ENCODE measurements at regions not wholly inside any gene's neighbourhood (a gene's known extent, or its start where the extent isn't known, plus 50 kb on each side); places are given as distances from the start of the nearest gene placed in this dataset.
"Not testable (repeated sequence)": the region's sequence is repeated elsewhere in the genome, so short reads cannot be mapped to it uniquely, and the experiment has no call there.

GRCh38 chr9:22508354-22508753 is 61.7 kb downstream of the DMRTA1 start:
- not testable (repeated sequence) for DNase-seq

- no peak for DNase-seq
Measured at GRCh38 chr9:22508790-22509189, 62.2 kb downstream of the DMRTA1 start.

- no peak for DNase-seq
Measured at GRCh38 chr9:22512495-22512894, 65.9 kb downstream of the DMRTA1 start.

DNA sequence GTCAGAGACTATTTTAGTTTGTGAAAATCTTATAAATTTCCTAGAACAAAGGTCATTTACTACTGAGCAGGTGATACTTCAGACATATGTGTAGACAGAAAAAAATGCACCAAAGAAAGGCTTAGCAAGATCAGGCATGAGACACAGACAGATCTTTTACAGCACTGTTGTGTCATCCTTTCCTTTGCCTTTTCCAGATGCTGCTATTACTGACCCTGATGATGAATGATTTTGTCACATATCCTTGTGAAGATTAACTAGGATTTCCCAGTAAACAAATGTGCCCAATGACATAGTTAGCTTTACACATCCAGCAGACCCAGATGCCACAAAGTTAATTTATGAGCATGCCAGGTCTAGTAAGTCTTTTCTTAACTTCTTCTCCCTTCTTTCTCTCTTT is 68.2 kb downstream of the DMRTA1 start:
- DNase-seq, result no peak

DNA sequence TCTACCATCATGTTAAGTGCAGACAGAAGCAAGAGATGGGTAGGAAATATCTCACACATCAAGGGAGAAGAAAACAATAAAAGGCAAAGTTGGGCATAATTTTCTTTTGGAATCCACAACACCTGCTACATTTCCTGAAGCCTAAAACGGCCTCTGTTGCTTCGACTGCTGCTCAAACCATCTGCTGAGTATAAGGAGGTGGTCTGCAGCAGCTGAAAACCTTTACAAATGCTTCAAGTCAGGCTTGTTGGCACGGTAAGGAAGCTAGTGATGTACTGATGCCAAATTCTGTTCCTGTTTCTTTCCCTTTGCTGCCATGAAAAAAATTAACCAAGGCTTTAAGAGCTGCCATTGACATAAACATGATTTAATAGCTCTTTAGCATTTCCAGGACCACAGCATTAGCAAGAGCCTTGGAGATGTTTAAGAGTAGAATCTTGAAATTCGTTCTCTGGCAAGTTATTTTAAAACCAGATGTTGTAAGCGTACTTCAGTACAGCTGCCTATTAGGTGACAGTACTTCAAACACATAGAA is 75.6 kb downstream of the DMRTA1 start:
- no peak for DNase-seq

DNA sequence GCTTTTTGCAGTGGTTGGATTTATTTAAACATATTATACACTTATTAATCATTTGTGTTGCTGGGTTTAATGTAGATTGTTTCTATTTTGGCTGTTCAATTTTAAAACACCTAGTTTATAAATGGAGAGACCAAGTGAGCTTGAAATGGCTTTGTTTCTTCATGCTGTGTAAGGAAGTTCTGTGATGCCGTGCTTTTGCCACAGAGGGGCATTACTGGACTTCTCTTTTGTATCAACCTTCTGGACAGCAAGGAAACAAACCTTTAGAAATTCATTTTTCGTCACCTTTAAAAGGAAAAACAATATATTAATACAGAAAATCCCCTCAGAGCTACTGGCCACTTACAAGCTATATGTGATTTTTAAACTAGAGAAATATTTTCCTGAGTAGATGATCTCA is 81.9 kb downstream of the DMRTA1 start:
- DNase-seq, result no peak

- no peak for DNase-seq
Measured at GRCh38 chr9:22529426-22530199, 83.0 kb downstream of the DMRTA1 start.

DNA sequence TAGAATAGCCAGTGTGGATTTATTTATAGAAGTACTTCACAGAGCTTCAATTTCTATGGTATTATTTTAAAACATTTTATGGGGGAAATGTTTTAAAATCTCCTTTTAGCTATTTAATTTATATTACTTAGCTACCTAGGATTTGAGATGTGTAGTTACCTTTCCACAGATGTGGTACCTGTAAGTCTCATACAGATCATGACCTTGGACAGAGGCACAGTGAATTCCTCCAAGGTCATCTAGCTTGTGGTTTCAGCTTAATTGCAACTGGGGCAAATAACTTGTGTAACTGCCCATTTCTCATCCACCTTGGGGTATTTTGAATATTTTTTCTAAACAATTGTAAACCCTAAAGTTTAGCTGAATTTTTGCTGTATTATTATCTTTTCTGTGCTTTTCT is 89.2 kb downstream of the DMRTA1 start:
- DNase-seq, result no peak

DNA sequence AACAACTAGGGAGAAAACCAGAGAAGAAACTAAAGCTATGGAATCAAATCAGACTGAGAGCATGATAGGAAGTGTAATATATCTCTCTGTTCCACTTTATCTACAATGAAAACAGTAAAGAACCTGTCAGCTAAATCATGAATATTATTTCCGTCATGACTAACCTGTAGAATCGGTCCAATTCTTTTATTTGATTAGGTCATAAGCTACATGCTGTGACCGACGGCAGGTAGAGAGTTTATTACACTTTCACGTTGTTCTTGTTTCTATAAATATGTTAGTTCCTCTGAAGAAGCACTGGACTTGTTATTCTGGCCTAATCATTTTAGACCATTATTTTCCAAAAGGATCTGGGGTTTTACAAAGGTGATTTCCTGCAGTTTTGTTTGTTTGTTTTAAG is 91.1 kb downstream of the DMRTA1 start:
- no peak for DNase-seq

DNA sequence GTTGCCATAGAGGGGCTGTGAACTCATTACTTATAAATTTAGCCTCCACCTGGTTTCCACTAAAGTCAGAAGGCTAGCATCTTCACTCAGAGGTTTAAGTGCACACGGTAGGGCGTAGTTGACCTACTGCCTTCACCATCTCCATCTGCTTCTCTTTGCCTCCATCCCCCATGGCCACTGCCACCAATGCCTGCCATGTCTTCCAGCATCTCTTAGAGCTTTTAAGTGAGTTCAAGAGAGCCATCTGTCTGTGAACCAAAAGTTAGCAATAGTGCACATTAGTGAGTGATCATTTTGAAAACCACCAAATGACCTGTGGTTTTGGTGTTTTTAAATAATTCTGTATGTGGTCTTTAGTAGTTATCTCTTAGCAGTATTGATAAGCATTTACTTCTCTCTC is 102.0 kb downstream of the DMRTA1 start:
- no peak for DNase-seq

DNA sequence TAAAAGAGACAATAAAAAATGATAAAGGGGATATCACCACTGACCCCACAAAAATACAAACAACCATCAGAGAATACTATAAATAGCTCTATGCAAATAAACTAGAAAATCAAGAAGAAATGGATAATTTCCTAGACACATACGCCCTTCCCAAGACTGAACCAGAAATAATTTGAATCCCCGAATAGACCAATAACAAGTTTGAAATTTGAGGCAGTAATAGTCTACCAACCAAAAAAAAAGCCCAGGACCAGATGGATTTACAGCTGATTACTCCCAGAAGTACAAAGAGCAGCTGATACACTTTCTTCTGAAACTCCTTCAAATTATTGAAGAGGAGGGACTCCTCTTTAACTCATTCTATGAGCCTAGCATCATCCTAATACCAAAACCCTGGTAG is 128.1 kb downstream of the DMRTA1 start:
- no peak for DNase-seq

DNA sequence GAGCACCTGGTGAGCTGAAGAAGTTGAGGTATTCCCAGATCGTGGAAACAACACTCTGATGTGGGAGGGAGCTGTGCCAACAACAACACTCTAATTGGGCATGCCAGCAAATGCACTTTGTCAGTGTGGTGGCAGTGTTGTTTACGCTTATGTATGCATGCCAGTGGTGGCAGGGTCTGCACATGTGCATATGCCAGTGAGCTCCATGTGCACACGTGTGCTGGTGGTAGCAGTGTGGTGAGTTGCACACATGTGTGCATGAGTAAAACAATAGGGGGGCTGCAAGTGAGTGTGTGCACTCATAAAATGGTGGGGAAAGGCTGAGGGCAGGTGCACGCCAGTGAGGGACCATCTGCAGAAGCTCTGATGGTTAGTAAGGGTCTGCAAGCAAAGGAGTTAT is 134.2 kb downstream of the DMRTA1 start:
- DNase-seq, result no peak

GRCh38 chr9:22582221-22582620 is 135.6 kb downstream of the DMRTA1 start:
- DNase-seq, result no peak

GRCh38 chr9:22588918-22589317 is 142.3 kb downstream of the DMRTA1 start:
- no peak for DNase-seq

DNA sequence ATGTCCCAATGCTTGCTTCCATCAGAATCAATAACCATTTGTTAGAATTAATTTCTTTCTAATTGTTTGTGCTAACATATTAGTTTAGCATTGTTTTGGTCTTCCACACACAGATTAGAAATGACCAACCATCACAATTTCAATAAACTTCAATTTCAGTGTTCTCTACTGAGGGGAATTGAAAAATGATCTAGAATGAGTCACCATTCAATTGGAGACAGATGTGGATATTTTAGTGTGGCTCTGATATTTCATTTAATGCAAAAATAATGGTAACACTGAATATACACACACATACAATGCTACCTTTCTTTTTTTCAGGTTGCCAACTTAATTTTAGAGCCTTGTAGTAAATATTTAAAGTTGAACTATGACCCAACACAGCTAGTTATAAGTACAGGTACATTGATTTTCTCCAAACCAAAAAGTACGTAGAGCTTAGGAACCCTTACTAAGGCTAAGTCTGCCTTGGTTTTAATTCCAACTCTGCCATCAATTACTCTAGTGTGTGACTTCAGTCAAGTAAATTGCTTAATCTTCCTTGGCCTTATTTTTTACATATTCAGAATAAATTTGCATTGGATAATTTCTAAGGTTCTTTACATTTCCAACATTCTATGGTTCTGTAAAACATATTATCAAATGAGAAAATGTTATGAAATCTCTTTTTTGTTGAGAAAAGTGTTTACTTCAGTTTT is 143.9 kb downstream of the DMRTA1 start:
- DNase-seq, result no peak

DNA sequence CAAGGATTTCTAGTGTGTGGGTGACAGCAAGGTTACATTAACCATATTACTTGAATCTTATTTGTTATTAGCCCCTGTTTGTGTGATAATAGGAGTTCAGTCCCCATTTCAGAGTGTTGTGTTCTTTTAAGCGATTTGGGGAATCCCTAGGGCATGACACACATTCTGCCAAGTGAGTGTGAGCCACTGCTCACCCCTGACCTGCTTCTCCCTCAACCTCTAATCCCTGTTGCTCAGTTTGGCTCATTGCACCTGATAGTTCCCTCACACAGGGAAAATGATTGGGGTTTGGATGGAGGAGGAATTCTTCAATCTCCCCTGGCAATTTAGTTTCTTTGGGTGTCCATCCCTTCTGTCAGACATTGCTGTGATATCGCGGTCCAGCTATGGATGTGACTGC is 149.2 kb downstream of the DMRTA1 start:
- no peak for DNase-seq

GRCh38 chr9:22617156-22617555 is 170.5 kb downstream of the DMRTA1 start:
- DNase-seq, result no peak

DNA sequence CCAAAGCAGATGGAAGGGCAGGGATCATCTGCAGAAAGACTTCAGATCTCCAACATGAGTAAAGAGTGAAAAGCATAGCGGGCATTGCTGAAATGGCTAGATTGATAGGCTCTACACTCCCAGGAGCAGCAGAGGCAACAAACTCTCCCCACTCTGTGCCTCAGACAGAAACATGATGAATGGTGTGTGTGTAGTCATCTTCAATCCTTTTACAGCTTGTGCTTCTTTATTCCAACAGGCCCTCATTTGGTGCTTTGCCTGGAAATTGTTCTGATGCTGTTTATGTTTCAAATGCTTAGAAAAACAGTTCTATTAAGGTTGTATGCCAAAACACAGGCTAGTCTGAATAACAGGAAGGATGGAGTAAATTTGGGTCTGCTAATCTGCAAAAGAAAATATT is 176.2 kb downstream of the DMRTA1 start:
- no peak for DNase-seq

DNA sequence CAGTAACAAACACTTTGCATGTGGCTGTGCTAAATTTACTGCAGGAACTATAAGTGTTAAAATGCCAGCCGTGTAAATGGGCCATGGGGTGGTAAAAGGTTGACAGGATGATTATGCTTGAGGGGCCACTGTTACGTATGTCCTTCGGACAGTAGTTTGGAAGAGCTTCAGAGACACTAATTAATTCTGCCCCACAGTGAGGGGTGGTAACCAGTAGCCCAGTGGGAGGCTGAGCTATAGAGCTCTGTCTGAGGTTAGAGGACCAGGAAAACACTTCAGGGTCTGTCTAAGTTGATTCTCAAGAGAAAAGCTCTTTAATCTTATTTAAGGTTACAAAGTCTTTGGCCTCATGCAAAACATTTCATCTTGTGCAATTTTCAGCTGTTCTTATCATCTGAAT is 176.6 kb downstream of the DMRTA1 start:
- no peak for DNase-seq

DNA sequence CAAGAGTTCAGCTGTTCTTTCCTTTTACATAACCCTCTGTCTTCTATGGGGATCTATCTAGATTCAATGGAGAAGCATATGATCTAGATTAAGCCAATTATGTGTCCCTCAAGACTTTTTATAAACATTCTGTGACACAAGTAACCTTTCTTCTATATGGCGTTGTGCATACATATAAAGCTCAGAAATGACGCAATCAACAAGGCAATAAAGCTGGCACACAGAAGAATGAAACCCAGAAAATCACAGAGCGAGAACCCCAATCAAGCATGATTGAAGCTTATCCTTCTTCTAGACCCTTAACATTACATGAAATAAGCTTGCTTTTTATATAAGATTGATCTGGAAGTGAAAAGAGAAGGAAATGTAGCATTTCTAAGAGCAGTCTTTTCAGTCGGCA is 178.9 kb downstream of the DMRTA1 start:
- DNase-seq, result no peak

DNA sequence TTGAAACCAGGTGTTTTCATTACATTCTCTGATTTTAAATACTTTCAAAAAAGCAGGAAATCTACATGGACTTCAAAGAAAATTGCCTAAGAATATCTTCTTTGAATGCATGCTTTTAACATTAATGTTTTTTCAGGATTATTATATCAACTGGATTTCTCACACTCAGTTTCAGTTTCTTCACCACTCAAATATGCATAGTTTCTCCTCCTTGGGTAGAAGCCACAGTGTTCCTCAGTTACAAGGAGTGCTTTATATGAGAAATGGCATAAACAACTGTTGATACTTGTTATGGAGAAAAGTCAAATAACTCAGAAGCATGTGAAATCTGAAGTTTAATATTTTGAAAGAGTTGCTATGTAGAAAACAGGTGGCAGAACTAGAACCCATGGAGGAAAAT is 196.9 kb downstream of the DMRTA1 start:
- no peak for DNase-seq

- DNase-seq, result no peak
Measured at GRCh38 chr9:22645893-22646292, 199.3 kb downstream of the DMRTA1 start.

DNA sequence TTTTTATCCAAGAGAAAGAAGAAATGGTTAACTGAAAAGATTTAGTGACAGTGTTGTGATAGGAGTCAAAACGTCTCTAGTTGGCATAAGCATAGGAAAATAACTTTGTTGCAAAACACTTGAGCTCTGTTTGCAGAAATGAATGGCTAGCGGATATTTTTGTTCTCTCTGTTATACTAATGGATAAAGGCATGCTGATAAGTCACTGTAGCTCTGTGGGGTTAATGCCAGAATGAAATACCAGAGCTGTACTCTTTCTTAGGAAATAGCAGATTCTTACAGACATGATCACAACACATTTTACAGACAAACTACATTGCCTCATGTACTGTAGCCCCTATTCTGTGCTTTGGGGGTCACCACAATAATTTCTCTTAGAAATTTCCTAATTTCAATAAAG is 202.8 kb downstream of the DMRTA1 start:
- no peak for DNase-seq

- no peak for DNase-seq
Measured at GRCh38 chr9:22650145-22650544, 203.5 kb downstream of the DMRTA1 start.

- DNase-seq, result no peak
Measured at GRCh38 chr9:22650946-22651345, 204.3 kb downstream of the DMRTA1 start.

All from DMS79 treated with DMSO at 0.1 percent for 48 hours (cell line).